Gastroesophageal sphincter (tissue), 3 donors: ENCODE measurements at regions not wholly inside any gene's neighbourhood (a gene's known extent, or its start where the extent isn't known, plus 50 kb on each side); places are given as distances from the start of the nearest gene placed in this dataset.

Experiments used
- CTCF ChIP-seq, 4 experiments: fragments of 200-600 bp in 2 of 4; fragments of 450-650 bp in 2 of 4; sonication (generic) in 1 of 4; IDR thresholded peaks; one replicate each; pipeline ENCODE4 v1.5.1; 2017 to 2019; ENCODE audit warnings: antibody characterized with exemption in 4 of 4, mild to moderate bottlenecking in 2 of 4, moderate library complexity in 2 of 4
- POLR2A ChIP-seq, 2 donors: fragments of 450-650 bp; IDR thresholded peaks; one replicate each; pipeline ENCODE4 v1.6.1; 2017; ENCODE audit warnings: antibody characterized with exemption in 2 of 2, mild to moderate bottlenecking in 2 of 2, moderate library complexity in 1 of 2

- TF ChIP-seq POLR2A (IDR thresholded peaks at IDR 0.05) (no peak), CTCF (IDR thresholded peaks at IDR 0.05) (no peak)
Measured at GRCh38 chr12:131217024-131217586, 263.4 kb downstream of the ADGRD1 start.
